ENCODE measurements at regions not wholly inside any gene's neighbourhood (a gene's known extent, or its start where the extent isn't known, plus 50 kb on each side); places are given as distances from the start of the nearest gene placed in this dataset.

DNA sequence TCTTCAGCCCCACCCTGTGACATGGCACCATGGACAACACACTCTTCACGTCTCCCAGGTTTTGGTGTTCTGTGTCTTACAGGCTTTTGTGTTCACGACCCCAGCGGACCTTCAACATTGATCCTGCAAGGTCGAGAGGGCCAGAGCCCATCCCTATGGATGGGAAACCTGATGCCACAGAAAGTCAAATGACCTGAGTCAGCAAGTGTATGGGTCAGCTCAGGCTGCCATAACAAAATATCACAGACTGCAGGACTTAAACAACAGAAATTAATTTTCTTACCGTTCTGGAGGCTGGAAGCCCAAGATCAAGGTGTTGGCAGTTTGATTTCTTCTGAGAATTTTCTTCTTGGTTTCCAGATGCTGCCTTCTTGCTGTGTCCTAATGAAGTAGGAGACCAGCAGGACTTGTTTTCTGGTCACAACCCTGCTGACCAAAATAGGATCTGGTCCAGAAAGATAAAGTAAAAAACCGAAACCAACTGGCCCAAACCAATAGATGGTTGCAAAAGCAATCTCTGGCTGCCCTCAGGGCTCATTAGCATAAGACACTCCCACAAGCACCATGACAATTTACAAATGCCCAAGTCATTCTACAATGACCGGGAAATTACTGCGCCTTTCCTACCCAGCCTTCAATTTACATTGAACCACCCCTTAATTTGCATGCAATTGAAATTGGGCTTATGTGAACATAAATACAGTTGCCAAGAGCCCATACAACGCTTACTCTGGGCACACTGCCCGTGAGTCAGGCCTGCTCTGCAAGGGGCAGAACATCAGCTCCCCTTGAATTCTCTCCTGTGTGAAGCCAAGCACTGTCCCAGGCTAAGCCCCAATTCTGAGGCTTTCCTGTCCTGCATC lies 82.9 kb upstream of the SLC22A11 start:
- no peak for DNase-seq (ENCODE audit: low read depth, low spot score)
- H3K4me3 Mint-ChIP-seq = no peak overlapping the region

GRCh38 chr11:64474680-64475079 lies 81.1 kb upstream of the SLC22A11 start:
- Mint-ChIP-seq H3K27me3 (ENCODE audit: low read depth) (peaks cover 8% of the 10 kb centered on the region), H3K36me3 (ENCODE audit: low read depth) (peaks cover 2% of the 10 kb centered on the region), H3K4me3 (no peak overlapping the region), H3K9me3 (peaks cover 5% of the 10 kb centered on the region), H3K4me1 (peaks cover 10% of the 10 kb centered on the region), H3K27ac (ENCODE audit: unreplicated experiment) (no peak overlapping the region)
- DNase-seq (ENCODE audit: low read depth, low spot score) = no peak
- no peak for TF ChIP-seq CTCF (conservative IDR thresholded peaks at IDR 0.05)

More for the DNA sequence above, 82.9 kb upstream of the SLC22A11 start:
- peaks cover 5% of the 10 kb centered on the region for H3K9me3 Mint-ChIP-seq
- peaks cover 15% of the 10 kb centered on the region for H3K27me3 Mint-ChIP-seq (ENCODE audit: low read depth)
- H3K27ac Mint-ChIP-seq (ENCODE audit: unreplicated experiment) = no peak overlapping the region
- peaks cover 2% of the 10 kb centered on the region for H3K36me3 Mint-ChIP-seq (ENCODE audit: low read depth)
- TF ChIP-seq CTCF (conservative IDR thresholded peaks at IDR 0.05) = no peak
- H3K4me1 Mint-ChIP-seq = peaks cover 10% of the 10 kb centered on the region

DNA sequence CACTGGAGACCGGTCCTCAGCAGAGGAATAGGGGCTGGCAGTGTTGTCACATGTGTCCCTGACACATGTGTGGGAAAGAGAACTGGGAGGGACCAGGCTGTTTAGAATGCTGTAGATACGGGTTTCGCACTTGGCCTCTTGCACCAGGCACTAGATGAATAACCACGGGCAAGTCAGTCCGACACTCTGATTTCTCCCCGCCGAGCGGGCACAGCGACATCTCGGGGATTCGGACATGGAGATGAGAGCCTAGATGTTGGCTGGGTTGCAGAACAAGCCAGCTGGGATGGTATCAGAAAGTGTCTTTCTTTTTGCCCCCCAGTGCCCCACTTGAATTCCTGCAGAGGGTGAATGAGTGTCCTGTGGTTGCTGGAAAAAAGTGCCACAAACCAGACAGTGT lies 80.6 kb upstream of the SLC22A11 start:
- Mint-ChIP-seq H3K27ac (ENCODE audit: unreplicated experiment) (no peak overlapping the region), H3K27me3 (ENCODE audit: low read depth) (peaks cover 8% of the 10 kb centered on the region), H3K36me3 (ENCODE audit: low read depth) (peaks cover 2% of the 10 kb centered on the region), H3K4me1 (peaks cover 10% of the 10 kb centered on the region), H3K9me3 (peaks cover 5% of the 10 kb centered on the region), H3K4me3 (no peak overlapping the region)
- no peak for DNase-seq (ENCODE audit: low read depth, low spot score)
- no peak for TF ChIP-seq CTCF (conservative IDR thresholded peaks at IDR 0.05)

DNA sequence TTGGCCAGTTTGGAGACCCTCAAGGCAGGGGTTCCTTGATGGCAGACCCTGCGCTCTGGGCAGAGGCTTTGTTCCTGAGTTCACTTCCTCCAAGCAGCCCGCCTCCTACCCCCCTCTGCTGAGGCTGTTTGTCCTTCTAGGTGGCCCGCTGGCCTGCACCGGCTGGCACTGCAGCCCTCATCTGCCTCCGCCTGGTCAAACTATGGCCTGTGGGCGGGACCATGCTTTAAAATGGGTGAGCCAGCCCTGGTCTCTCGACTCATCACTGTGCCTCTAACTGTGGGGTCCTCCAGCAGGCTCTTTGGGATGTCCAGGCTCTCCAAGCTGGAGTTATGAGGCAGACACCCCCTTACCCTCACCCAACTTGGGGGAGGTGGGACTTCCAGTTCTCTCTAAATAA lies 78.9 kb upstream of the SLC22A11 start:
- Mint-ChIP-seq H3K4me3 (no peak overlapping the region), H3K27ac (ENCODE audit: unreplicated experiment) (peak overlapping the region; percentile 12), H3K4me1 (peaks cover 10% of the 10 kb centered on the region), H3K9me3 (no peaks in the 10 kb centered on the region), H3K27me3 (ENCODE audit: low read depth) (peaks cover 5% of the 10 kb centered on the region), H3K36me3 (ENCODE audit: low read depth) (no peaks in the 10 kb centered on the region)
- no peak for TF ChIP-seq CTCF (conservative IDR thresholded peaks at IDR 0.05)
- no peak for DNase-seq (ENCODE audit: low read depth, low spot score)

GRCh38 chr11:64477675-64478074 lies 78.1 kb upstream of the SLC22A11 start:
- Mint-ChIP-seq H3K36me3 (ENCODE audit: low read depth) (no peaks in the 10 kb centered on the region), H3K9me3 (no peaks in the 10 kb centered on the region), H3K4me3 (no peak overlapping the region), H3K4me1 (peaks cover 10% of the 10 kb centered on the region), H3K27ac (ENCODE audit: unreplicated experiment) (no peak overlapping the region), H3K27me3 (ENCODE audit: low read depth) (peaks cover 8% of the 10 kb centered on the region)
- no peak for TF ChIP-seq CTCF (conservative IDR thresholded peaks at IDR 0.05)
- DNase-seq (ENCODE audit: low read depth, low spot score) = no peak
